ENCODE measurements at regions not wholly inside any gene's neighbourhood (a gene's known extent, or its start where the extent isn't known, plus 50 kb on each side); places are given as distances from the start of the nearest gene placed in this dataset.

DNA sequence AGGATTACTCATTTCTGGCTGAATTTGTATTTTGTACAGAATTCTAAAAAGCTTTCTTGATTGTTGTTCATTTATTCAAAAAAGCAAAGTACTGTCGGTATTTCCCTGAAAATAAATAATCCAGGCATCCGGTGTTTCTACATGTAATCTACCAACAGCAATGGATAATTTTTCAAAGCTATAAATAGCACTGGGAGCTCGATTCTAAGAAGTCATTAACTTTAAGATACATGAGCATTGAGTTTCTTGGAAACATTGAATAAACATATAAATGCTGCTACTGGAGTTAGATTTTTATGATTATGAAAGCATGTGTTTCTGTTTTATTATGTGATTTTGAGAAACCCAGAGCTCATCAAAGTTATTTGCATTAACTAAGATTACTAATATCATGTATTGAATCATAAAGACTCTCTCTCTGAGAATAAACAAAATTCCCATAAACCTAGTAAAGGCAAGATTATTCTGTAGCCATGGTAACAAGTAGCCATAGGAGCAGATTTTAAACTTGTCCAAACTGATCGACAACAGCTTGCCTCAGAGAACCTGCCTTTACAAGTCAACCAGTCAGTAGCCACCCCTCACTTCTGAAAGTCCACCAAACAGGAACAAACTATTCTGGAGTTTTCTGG lies 197.0 kb downstream of the DRD1 start:
- TF ChIP-seq, protein P1, sequence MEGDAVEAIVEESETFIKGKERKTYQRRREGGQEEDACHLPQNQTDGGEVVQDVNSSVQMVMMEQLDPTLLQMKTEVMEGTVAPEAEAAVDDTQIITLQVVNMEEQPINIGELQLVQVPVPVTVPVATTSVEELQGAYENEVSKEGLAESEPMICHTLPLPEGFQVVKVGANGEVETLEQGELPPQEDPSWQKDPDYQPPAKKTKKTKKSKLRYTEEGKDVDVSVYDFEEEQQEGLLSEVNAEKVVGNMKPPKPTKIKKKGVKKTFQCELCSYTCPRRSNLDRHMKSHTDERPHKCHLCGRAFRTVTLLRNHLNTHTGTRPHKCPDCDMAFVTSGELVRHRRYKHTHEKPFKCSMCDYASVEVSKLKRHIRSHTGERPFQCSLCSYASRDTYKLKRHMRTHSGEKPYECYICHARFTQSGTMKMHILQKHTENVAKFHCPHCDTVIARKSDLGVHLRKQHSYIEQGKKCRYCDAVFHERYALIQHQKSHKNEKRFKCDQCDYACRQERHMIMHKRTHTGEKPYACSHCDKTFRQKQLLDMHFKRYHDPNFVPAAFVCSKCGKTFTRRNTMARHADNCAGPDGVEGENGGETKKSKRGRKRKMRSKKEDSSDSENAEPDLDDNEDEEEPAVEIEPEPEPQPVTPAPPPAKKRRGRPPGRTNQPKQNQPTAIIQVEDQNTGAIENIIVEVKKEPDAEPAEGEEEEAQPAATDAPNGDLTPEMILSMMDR (IDR thresholded peaks at IDR 0.05 in 8 of 11, conservative IDR thresholded peaks at IDR 0.05 in 3 of 11): no peak
- no peak for TF ChIP-seq POLR2A (IDR thresholded peaks at IDR 0.05)

Measured in spleen (tissue), 7 donors.